Aorta (tissue), 5 donors: ENCODE measurements at regions not wholly inside any gene's neighbourhood (a gene's known extent, or its start where the extent isn't known, plus 50 kb on each side); places are given as distances from the start of the nearest gene placed in this dataset.
A peak's percentile ranks its signal among the peaks of the same experiment; 100 is the strongest.
"Not testable (repeated sequence)": the region's sequence is repeated elsewhere in the genome, so short reads cannot be mapped to it uniquely, and the experiment has no call there.

ENCODE experiments used
- ATAC-seq: fragments of 200-7000 bp; cut with Tn5 transposase; one replicate; pipeline ENCODE4 v1.9.1; 2022; ENCODE audit warnings: moderate library complexity; ENCODE audit not compliant: low FRiP score
- DNase-seq, 2 donors: peaks; one replicate each; pipeline ENCODE4 v3.0.0-alpha.2; 2020
- H3K27ac ChIP-seq, 2 donors: one replicate each; pipeline ENCODE4 v1.5.1; 2013; ENCODE audit warnings: low read length in 2 of 2, mild to moderate bottlenecking in 2 of 2, moderate library complexity in 2 of 2, control low read depth in 1 of 2, inconsistent platforms in 1 of 2, low read depth in 1 of 2
- H3K27me3 ChIP-seq, 2 donors: one replicate each; pipeline ENCODE4 v1.6.1; 2013; ENCODE audit warnings: control low read depth in 1 of 2, low read length in 1 of 2, mild to moderate bottlenecking in 1 of 2, moderate library complexity in 1 of 2; ENCODE audit not compliant: insufficient read depth in 2 of 2, control insufficient read depth in 1 of 2
- H3K36me3 ChIP-seq, 2 donors: one replicate each; pipeline ENCODE4 v1.6.1; 2013; ENCODE audit warnings: control low read depth in 1 of 2, low read length in 1 of 2, mild to moderate bottlenecking in 1 of 2; ENCODE audit not compliant: insufficient read depth in 2 of 2, control insufficient read depth in 1 of 2
- H3K4me1 ChIP-seq, 2 donors: one replicate each; pipeline ENCODE4 v1.6.1; 2013; ENCODE audit warnings: low read length in 2 of 2, control low read depth in 1 of 2, mild to moderate bottlenecking in 1 of 2, moderate library complexity in 1 of 2; ENCODE audit not compliant: insufficient read depth in 2 of 2, control insufficient read depth in 1 of 2
- H3K4me3 ChIP-seq, 2 donors: one replicate each; pipeline ENCODE4 v1.5.1; 2013; ENCODE audit warnings: low read length in 2 of 2, control low read depth in 1 of 2, mild to moderate bottlenecking in 1 of 2
- H3K9me3 ChIP-seq: one replicate; pipeline ENCODE4 v1.6.1; 2013; ENCODE audit warnings: mild to moderate bottlenecking, low read length; ENCODE audit not compliant: control insufficient read depth
- WGBS, 2 donors: extraction: QIAGEN DNeasy Blood & Tissue Kit; methylation state at CpG; one replicate each; pipeline ENCODE4 v1.1.7; 2013; 5-methylcytosine and 5-hydroxymethylcytosine counted together
- intact Hi-C, 2 donors: fragments of 100-400 bp; cut with DNase I; formaldehyde crosslinking; loops; one replicate each; pipeline versions ENCODE4 v1.14.2 to v1.15.0; 2022
- donor health status: healthy with polysubstance abuse.
- donor health status: Bipolar disorder and iron deficiency.
- donor health status: DM: no; HTN: no; CAD: no.
- donor health status: DM: no; HTN: no; CAD: no.
- donor health status: DM: yes; HTN: yes; CAD: no.

DNA sequence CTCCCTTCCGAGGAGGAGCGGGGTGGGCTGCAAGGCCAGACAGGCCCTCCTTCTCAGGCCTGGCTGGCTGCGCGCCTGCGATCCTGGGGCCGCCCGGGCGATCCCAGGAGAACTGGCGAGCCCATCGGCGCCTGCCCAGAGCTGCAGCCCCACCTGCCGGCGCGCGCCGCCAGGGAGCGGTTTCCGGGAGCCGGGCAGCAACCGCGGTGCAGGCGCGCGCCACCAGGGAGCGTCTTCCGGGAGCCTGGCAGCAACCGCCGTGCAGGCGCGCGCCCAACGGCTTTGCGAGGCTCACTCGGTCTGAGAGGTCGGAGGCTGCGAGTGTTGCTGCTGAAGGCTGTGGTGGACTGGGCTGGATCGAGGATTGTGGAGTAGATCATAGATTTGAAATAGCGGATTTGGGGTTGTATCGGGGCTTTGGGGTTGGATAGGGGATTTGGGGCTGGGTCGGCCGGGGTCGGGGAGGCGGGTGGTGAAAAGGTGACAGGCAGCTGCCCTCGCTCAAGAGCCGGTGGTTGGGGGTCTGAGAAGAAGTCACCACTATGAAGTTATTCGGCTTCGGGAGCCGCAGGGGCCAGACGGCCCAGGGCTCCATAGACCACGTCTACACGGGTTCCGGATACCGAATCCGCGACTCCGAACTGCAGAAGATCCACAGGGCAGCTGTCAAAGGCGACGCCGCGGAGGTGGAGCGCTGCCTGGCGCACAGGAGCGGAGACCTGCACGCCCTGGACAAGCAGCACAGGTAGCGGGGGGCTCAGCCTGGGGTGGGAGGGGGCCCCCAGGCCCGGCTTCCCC lies 668.9 kb downstream of the SPATA31A6 start:
- DNase-seq, result peak; percentile 73 to 84

DNA sequence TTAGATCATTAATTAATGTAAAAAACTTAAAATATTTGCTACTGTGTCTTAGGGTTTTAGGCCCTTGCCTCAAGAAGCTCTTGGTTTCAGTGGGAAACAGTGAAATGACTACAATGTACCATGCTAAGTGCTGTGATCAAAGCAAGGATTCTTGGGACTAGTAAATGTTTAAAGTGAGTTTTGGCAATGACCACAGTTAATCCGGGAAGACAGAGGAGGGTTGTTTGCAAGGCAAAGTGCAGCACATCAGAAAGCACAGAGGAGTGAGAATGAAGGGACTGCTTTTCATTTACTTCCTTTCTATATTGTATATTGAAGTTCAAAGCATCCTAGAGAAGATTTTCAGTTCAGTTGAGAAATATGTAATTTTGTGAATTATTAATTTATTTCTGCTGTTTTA lies 676.7 kb downstream of the SPATA31A6 start:
- ATAC-seq, H3K4me1 ChIP-seq, intact Hi-C loops, DNase-seq, H3K27me3 ChIP-seq, H3K4me3 ChIP-seq, H3K9me3 ChIP-seq, H3K27ac ChIP-seq, H3K36me3 ChIP-seq: not testable (repeated sequence)
- 42 to 47% methylated on average over 1 of the region's 1 CpG for WGBS, 2 donors

More for the DNA sequence above, 668.9 kb downstream of the SPATA31A6 start:
- H3K4me3 ChIP-seq, ATAC-seq, H3K27ac ChIP-seq, intact Hi-C loops, H3K36me3 ChIP-seq, H3K4me1 ChIP-seq, H3K9me3 ChIP-seq, H3K27me3 ChIP-seq: not testable (repeated sequence)
- 5 to 9% methylated on average over 59 to 66 of the region's 66 CpGs for WGBS, 2 donors

DNA sequence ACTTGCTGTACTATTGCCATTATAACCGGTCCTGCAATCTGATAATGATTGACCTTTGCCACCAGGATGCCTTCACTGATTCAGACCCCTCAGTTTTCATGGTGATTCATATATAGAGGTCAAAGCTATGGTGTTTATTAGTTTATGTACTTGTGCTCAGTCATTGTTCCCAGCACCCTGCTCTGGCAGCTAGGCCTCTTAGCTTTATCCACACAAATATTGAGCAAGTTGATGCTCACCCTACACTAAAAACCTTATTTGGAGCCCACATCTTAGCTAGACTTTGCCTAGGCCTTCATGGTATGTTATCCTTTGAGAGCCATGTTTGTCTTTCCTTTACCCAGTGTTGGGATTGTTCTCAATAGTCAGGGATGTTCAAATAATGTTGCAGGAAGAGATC lies 679.0 kb downstream of the SPATA31A6 start:
- H3K27me3 ChIP-seq, H3K4me1 ChIP-seq, H3K9me3 ChIP-seq, DNase-seq, H3K27ac ChIP-seq, intact Hi-C loops, ATAC-seq, H3K4me3 ChIP-seq, H3K36me3 ChIP-seq: not testable (repeated sequence)
- WGBS, 2 donors, result 36 to 66% methylated on average over 1 of the region's 1 CpG
